ENCODE measurements at regions not wholly inside any gene's neighbourhood (a gene's known extent, or its start where the extent isn't known, plus 50 kb on each side); places are given as distances from the start of the nearest gene placed in this dataset.
"Not testable (repeated sequence)": the region's sequence is repeated elsewhere in the genome, so short reads cannot be mapped to it uniquely, and the experiment has no call there.

DNA sequence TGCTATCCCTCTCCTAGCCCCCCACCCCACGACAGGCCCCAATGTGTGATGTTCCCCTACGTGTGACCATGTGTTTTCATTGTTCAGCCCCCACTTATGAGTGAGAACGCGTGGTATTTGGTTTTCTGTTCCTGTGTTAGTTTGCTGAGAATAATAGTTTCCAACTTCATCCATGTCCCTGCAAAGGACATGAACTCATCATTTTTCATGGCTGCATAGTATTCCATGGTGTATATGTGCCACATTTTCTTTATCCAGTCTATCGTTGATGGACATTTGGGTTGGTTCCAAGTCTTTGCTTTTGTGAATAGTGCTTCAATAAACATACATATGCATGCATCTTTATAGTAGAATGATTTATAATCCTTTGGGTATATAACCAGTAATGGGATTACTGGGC is 241.9 kb downstream of the RPAP3 start:
- TF ChIP-seq, protein P1, sequence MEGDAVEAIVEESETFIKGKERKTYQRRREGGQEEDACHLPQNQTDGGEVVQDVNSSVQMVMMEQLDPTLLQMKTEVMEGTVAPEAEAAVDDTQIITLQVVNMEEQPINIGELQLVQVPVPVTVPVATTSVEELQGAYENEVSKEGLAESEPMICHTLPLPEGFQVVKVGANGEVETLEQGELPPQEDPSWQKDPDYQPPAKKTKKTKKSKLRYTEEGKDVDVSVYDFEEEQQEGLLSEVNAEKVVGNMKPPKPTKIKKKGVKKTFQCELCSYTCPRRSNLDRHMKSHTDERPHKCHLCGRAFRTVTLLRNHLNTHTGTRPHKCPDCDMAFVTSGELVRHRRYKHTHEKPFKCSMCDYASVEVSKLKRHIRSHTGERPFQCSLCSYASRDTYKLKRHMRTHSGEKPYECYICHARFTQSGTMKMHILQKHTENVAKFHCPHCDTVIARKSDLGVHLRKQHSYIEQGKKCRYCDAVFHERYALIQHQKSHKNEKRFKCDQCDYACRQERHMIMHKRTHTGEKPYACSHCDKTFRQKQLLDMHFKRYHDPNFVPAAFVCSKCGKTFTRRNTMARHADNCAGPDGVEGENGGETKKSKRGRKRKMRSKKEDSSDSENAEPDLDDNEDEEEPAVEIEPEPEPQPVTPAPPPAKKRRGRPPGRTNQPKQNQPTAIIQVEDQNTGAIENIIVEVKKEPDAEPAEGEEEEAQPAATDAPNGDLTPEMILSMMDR (conservative IDR thresholded peaks at IDR 0.05; ENCODE audit: low read depth, low read length), result not testable (repeated sequence)
- TF ChIP-seq EZH2 (IDR thresholded peaks at IDR 0.05; ENCODE audit: borderline replicate concordance, low read depth, low read length, poor library complexity, severe bottlenecking), result not testable (repeated sequence)
